Right lobe of liver (tissue), 6 donors: ENCODE measurements at regions not wholly inside any gene's neighbourhood (a gene's known extent, or its start where the extent isn't known, plus 50 kb on each side); places are given as distances from the start of the nearest gene placed in this dataset.

ENCODE experiments used
- ATAC-seq, 4 donors: fragments of 200-7000 bp; cut with Tn5 transposase; one replicate each; pipeline ENCODE4 v1.9.1; 2020; ENCODE audit warnings: mild to moderate bottlenecking in 4 of 4, moderate library complexity in 4 of 4
- DNase-seq, 3 donors: peaks; one replicate each; pipeline ENCODE4 v3.0.0-alpha.2; 2020
- H3K27ac ChIP-seq, 3 donors: fragments of 200-600 bp; one replicate each; pipeline ENCODE4 v1.8.0; 2022
- H3K27me3 ChIP-seq, 2 donors: fragments of 200-600 bp; one replicate each; pipeline ENCODE4 v1.8.0; 2022
- H3K36me3 ChIP-seq, 4 donors: fragments of 200-600 bp; sonication (generic) in 1 of 4; one replicate each; pipeline versions ENCODE4 v1.5.1 to v1.8.0; 2017 to 2022; ENCODE audit warnings: control low read depth in 1 of 4
- H3K4me1 ChIP-seq, 4 donors: fragments of 200-600 bp; sonication (generic) in 1 of 4; one replicate each; pipeline versions ENCODE4 v1.5.1 to v1.8.0; 2017 to 2022; ENCODE audit warnings: control low read depth in 1 of 4
- H3K4me3 ChIP-seq, 3 donors: fragments of 200-600 bp; one replicate each; pipeline ENCODE4 v1.8.0; 2022
- H3K9me3 ChIP-seq, 4 donors: fragments of 200-600 bp; sonication (generic) in 1 of 4; one replicate each; pipeline versions ENCODE4 v1.5.1 to v1.8.0; 2017 to 2022; ENCODE audit warnings: control low read depth in 1 of 4
- POLR2A ChIP-seq: fragments of 450-650 bp; IDR thresholded peaks from one replicate; pipeline ENCODE4 v1.6.1; 2017; ENCODE audit warnings: antibody characterized with exemption, mild to moderate bottlenecking
- WGBS: methylation state at CpG from one replicate; pipeline ENCODE4 v1.1.6; 2018; ENCODE audit warnings: low coverage, low lambda C conversion rate; ENCODE audit not compliant: insufficient coverage; ENCODE audit errors: missing lambda C conversion rate; 5-methylcytosine and 5-hydroxymethylcytosine counted together
- intact Hi-C, 2 donors: fragments of 100-400 bp; cut with DNase I; formaldehyde crosslinking; loops; one replicate each; pipeline versions ENCODE4 v1.11.2 to v1.14.1; 2022
- TF ChIP-seq, protein P1 (sequence below), 4 donors: fragments of 200-600 bp in 3 of 4; fragments of 450-650 bp in 1 of 4; IDR thresholded peaks; one replicate each; pipeline versions ENCODE4 v1.5.1 to v1.8.0; 2016 to 2022; ENCODE audit warnings: antibody characterized with exemption in 4 of 4, mild to moderate bottlenecking in 2 of 4
- donor health status: DM: no; HTN: yes; CAD: no.
- donor health status: DM: no; HTN: no; CAD: no.
- donor health status: DM: no; HTN: no; CAD: no.
- donor health status: DM: no; HTN: yes; CAD: no.
- donor health status: DM: no; HTN: yes; CAD: no.

DNA sequence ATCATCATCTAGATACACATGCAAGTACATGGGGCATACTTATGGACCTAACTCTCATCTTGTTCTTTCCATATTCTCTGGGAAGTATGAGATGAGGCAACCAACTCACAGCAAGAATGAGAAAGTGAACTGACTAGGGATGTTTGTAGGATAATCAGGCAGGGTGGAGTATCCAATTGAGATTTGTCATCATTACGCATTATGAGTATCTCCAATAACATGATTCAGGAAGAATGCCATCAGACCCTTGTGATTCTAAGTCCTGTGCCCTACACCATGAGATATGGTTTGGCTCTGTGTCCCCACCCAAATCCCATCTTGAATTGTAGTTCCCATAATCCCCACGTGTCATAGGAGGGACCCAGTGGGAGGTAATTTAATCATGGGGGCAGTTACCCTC, 154.0 kb downstream of the SLC30A10 start:
- no peak overlapping the region for H3K4me3 ChIP-seq
- no peaks in the 10 kb centered on the region for H3K4me1 ChIP-seq
- H3K27me3 ChIP-seq, result no peaks in the 10 kb centered on the region
- ATAC-seq, result no peak
- WGBS, result 100% methylated on average over 1 of the region's 2 CpGs
- H3K27ac ChIP-seq, result no peak overlapping the region
- intact Hi-C loops, result no loop called here
- no peak for DNase-seq
- no peaks in the 10 kb centered on the region for H3K36me3 ChIP-seq
- H3K9me3 ChIP-seq, result no peaks in the 10 kb centered on the region
- TF ChIP-seq, protein P1, sequence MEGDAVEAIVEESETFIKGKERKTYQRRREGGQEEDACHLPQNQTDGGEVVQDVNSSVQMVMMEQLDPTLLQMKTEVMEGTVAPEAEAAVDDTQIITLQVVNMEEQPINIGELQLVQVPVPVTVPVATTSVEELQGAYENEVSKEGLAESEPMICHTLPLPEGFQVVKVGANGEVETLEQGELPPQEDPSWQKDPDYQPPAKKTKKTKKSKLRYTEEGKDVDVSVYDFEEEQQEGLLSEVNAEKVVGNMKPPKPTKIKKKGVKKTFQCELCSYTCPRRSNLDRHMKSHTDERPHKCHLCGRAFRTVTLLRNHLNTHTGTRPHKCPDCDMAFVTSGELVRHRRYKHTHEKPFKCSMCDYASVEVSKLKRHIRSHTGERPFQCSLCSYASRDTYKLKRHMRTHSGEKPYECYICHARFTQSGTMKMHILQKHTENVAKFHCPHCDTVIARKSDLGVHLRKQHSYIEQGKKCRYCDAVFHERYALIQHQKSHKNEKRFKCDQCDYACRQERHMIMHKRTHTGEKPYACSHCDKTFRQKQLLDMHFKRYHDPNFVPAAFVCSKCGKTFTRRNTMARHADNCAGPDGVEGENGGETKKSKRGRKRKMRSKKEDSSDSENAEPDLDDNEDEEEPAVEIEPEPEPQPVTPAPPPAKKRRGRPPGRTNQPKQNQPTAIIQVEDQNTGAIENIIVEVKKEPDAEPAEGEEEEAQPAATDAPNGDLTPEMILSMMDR (IDR thresholded peaks at IDR 0.05), result no peak

- 58% methylated on average over 3 of the region's 3 CpGs for WGBS
- intact Hi-C loops, result no loop called here
Measured at GRCh38 chr1:219773775-219774174, 154.6 kb downstream of the SLC30A10 start.

GRCh38 chr1:219773110-219773509, 155.2 kb downstream of the SLC30A10 start:
- Histone ChIP-seq H3K4me1 (no peaks in the 10 kb centered on the region), H3K27me3 (no peaks in the 10 kb centered on the region), H3K9me3 (no peaks in the 10 kb centered on the region), H3K27ac (no peak overlapping the region), H3K4me3 (no peak overlapping the region), H3K36me3 (no peaks in the 10 kb centered on the region)
- ATAC-seq, result no peak
- intact Hi-C loops, result no loop called here
- DNase-seq, result no peak
- 9% methylated on average over 1 of the region's 1 CpG for WGBS
- TF ChIP-seq, protein P1 (IDR thresholded peaks at IDR 0.05), result no peak

More at GRCh38 chr1:219773775-219774174, 154.6 kb downstream of the SLC30A10 start:
- Histone ChIP-seq H3K4me1 (no peaks in the 10 kb centered on the region), H3K27me3 (no peaks in the 10 kb centered on the region), H3K9me3 (no peaks in the 10 kb centered on the region), H3K4me3 (no peak overlapping the region), H3K36me3 (no peaks in the 10 kb centered on the region), H3K27ac (no peak overlapping the region)
- no peak for TF ChIP-seq POLR2A
- TF ChIP-seq, protein P1 (IDR thresholded peaks at IDR 0.05), result no peak
- DNase-seq (no peak), ATAC-seq (no peak)

DNA sequence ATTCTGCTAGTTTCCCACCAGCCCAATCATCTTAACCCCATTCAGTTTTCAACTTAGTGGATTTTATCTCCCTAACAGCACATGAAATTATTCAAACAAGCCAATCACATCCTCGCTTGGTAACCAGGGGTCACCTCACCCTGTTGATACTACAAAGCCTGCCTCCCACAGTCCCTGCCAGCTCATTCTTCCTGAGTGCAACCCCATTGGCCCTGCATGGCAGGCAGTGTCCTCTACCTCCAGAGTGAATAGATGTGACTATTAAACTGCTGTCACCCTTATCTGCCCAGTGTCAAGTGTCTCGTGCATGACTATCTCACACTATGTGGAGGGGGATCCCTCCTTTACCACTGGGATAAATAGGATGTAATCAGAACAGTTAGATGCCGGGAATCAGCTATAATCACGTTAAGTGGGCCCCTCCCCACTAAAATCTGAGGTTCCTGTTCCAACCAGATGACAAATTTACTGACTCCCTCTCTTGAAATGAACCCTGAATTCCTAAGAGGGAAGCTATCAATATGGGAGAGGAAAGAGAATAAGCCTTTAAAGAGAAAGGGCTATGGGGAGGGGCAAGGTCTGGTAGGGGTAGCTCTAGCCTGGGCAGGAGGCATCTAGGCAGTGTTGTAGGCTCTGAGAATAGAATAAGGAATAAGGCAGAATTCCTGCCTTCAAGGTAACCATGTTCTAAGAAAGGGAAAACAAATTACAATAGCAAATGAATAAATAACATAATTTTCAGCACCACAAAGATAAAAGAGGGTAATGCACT, 155.9 kb downstream of the SLC30A10 start:
- TF ChIP-seq, protein P1 (IDR thresholded peaks at IDR 0.05), result no peak
- TF ChIP-seq POLR2A, result no peak
- H3K9me3 ChIP-seq, result no peaks in the 10 kb centered on the region
- no peaks in the 10 kb centered on the region for H3K4me1 ChIP-seq
- no peak overlapping the region for H3K4me3 ChIP-seq
- no peak overlapping the region for H3K27ac ChIP-seq
- no peaks in the 10 kb centered on the region for H3K36me3 ChIP-seq
- 70% methylated on average over 4 of the region's 4 CpGs for WGBS
- ATAC-seq (no peak), DNase-seq (no peak)
- intact Hi-C loops, result no loop called here
- H3K27me3 ChIP-seq, result no peaks in the 10 kb centered on the region
